H9 (cell line): ENCODE measurements at regions not wholly inside any gene's neighbourhood (a gene's known extent, or its start where the extent isn't known, plus 50 kb on each side); places are given as distances from the start of the nearest gene placed in this dataset.

Experiments
- DNase-seq: peaks from one replicate; pipeline ENCODE4 v3.0.0-alpha.2; 2017
- H2AFZ ChIP-seq: one replicate; pipeline ENCODE4 v1.6.1; 2013; ENCODE audit warnings: mild to moderate bottlenecking, low read length, control low read depth, moderate library complexity
- H2AK5ac ChIP-seq: 2 replicates; pipeline ENCODE4 v1.6.1; 2013; ENCODE audit warnings: low read length, control low read depth, mixed read lengths; ENCODE audit not compliant: insufficient read length
- H2BK120ac ChIP-seq: one replicate; pipeline ENCODE4 v1.6.1; 2013; ENCODE audit warnings: low read depth, mild to moderate bottlenecking, low read length, control low read depth, inconsistent platforms; ENCODE audit not compliant: poor library complexity, severe bottlenecking
- H2BK12ac ChIP-seq: 2 replicates; pipeline ENCODE4 v1.6.1; 2013; ENCODE audit warnings: low read length, control low read depth, mixed read lengths, low read depth; ENCODE audit not compliant: insufficient read length
- H2BK15ac ChIP-seq: 2 replicates; pipeline ENCODE4 v1.6.1; 2013; ENCODE audit warnings: low read depth, low read length, control low read depth
- H2BK20ac ChIP-seq: one replicate; pipeline ENCODE4 v1.6.1; 2013; ENCODE audit warnings: low read depth, mild to moderate bottlenecking, low read length, control low read depth, inconsistent platforms; ENCODE audit not compliant: poor library complexity, severe bottlenecking
- H2BK5ac ChIP-seq: 2 replicates; pipeline ENCODE4 v1.6.1; 2013; ENCODE audit warnings: low read length, control low read depth, mixed read lengths; ENCODE audit not compliant: insufficient read length
- H3K14ac ChIP-seq: 2 replicates; pipeline ENCODE4 v1.6.1; 2013; ENCODE audit warnings: low read length, control low read depth; ENCODE audit not compliant: insufficient read depth
- H3K18ac ChIP-seq: 2 replicates; pipeline ENCODE4 v1.6.1; 2013; ENCODE audit warnings: low read depth, mild to moderate bottlenecking, mixed read lengths, low read length, control low read depth; ENCODE audit not compliant: insufficient read length
- H3K23ac ChIP-seq: 2 replicates; pipeline ENCODE4 v1.6.1; 2013; ENCODE audit warnings: low read length, control low read depth, mixed read lengths, low read depth; ENCODE audit not compliant: insufficient read length
- H3K23me2 ChIP-seq: 2 replicates; pipeline ENCODE4 v1.6.1; 2013; ENCODE audit warnings: low read depth, mild to moderate bottlenecking, mixed read lengths, low read length, control low read depth; ENCODE audit not compliant: insufficient read length, poor library complexity, severe bottlenecking
- H3K27ac ChIP-seq: 2 replicates; pipeline ENCODE4 v1.5.1; 2013; ENCODE audit warnings: low read length, control low read depth, mixed read lengths, low read depth; ENCODE audit not compliant: insufficient read length
- H3K27me3 ChIP-seq: 2 replicates; pipeline ENCODE4 v1.6.1; 2013; ENCODE audit warnings: low read length, control low read depth, inconsistent platforms; ENCODE audit not compliant: insufficient read depth
- H3K4ac ChIP-seq: 2 replicates; pipeline ENCODE4 v1.6.1; 2013; ENCODE audit warnings: low read depth, mild to moderate bottlenecking, control low read depth, inconsistent platforms, low read length, moderate library complexity
- H3K4me1 ChIP-seq: 2 replicates; pipeline ENCODE4 v1.6.1; 2013; ENCODE audit warnings: low read length, control low read depth, inconsistent platforms; ENCODE audit not compliant: insufficient read depth
- H3K4me2 ChIP-seq: 2 replicates; pipeline ENCODE4 v1.6.1; 2013; ENCODE audit warnings: low read length, control low read depth, mixed read lengths; ENCODE audit not compliant: insufficient read length, insufficient read depth
- H3K56ac ChIP-seq: 2 replicates; pipeline ENCODE4 v1.6.1; 2013; ENCODE audit warnings: low read depth, mild to moderate bottlenecking, mixed read lengths, low read length, control low read depth; ENCODE audit not compliant: insufficient read length
- H3K79me1 ChIP-seq: 2 replicates; pipeline ENCODE4 v1.6.1; 2013; ENCODE audit warnings: low read depth, mild to moderate bottlenecking, moderate library complexity, low read length, control low read depth, inconsistent platforms; ENCODE audit not compliant: insufficient read depth, poor library complexity, severe bottlenecking
- H3K79me2 ChIP-seq: 2 replicates; pipeline ENCODE4 v1.6.1; 2013; ENCODE audit warnings: low read length, control low read depth, inconsistent platforms; ENCODE audit not compliant: insufficient read depth
- H3K9ac ChIP-seq: 2 replicates; pipeline ENCODE4 v1.6.1; 2013; ENCODE audit warnings: low read length, control low read depth, mixed read lengths; ENCODE audit not compliant: insufficient read length; ENCODE audit errors: extremely low read depth
- H3K9me3 ChIP-seq: one replicate; pipeline ENCODE4 v1.6.1; 2013; ENCODE audit warnings: low read depth, low read length, inconsistent platforms; ENCODE audit not compliant: control insufficient read depth
- H3T11ph ChIP-seq: one replicate; pipeline ENCODE4 v1.6.1; 2013; ENCODE audit warnings: mild to moderate bottlenecking, low read length, control low read depth, inconsistent platforms
- H4K20me1 ChIP-seq: one replicate; pipeline ENCODE4 v1.6.1; 2013; ENCODE audit not compliant: control insufficient read depth, insufficient read length, insufficient read depth
- H4K5ac ChIP-seq: 2 replicates; pipeline ENCODE4 v1.6.1; 2013; ENCODE audit warnings: low read depth, mild to moderate bottlenecking, mixed read lengths, low read length, control low read depth; ENCODE audit not compliant: insufficient read length
- H4K8ac ChIP-seq: replicated peaks from 2 replicates; pipeline ENCODE4 v1.6.1; 2013; ENCODE audit warnings: low read length, control low read depth, mixed read lengths, low read depth; ENCODE audit not compliant: insufficient read length
- H4K91ac ChIP-seq: 2 replicates; pipeline ENCODE4 v1.6.1; 2013; ENCODE audit warnings: low read depth, mild to moderate bottlenecking, moderate library complexity, mixed read lengths, low read length, control low read depth; ENCODE audit not compliant: insufficient read length
- H3K27ac Mint-ChIP-seq, 3 experiments: 2 replicates in 2 of 3; 3 replicates in 1 of 3; pipeline ENCODE4 v1.8.0; 2020 to 2021; ENCODE audit warnings: mixed read lengths in 3 of 3, mild to moderate bottlenecking in 1 of 3, moderate library complexity in 1 of 3
- H3K27me3 Mint-ChIP-seq: 2 replicates; pipeline ENCODE4 v1.8.0; 2021; ENCODE audit warnings: low read depth, mild to moderate bottlenecking, moderate library complexity, mixed read lengths
- H3K36me3 Mint-ChIP-seq, 3 experiments: 2 replicates in 2 of 3; 3 replicates in 1 of 3; pipeline ENCODE4 v1.8.0; 2020 to 2021; ENCODE audit warnings: low read depth in 3 of 3, mixed read lengths in 3 of 3; ENCODE audit not compliant: insufficient read depth in 1 of 3
- H3K4me1 Mint-ChIP-seq, 2 experiments: 2 replicates each; pipeline ENCODE4 v1.8.0; 2020; ENCODE audit warnings: mixed read lengths in 2 of 2
- H3K4me3 Mint-ChIP-seq, 2 experiments: 2 replicates in 1 of 2; 3 replicates in 1 of 2; pipeline ENCODE4 v1.8.0; 2020 to 2021; ENCODE audit warnings: mild to moderate bottlenecking in 2 of 2, mixed read lengths in 2 of 2, moderate library complexity in 1 of 2
- H3K9me3 Mint-ChIP-seq, 2 experiments: 2 replicates in 1 of 2; 3 replicates in 1 of 2; pipeline ENCODE4 v1.8.0; 2020; ENCODE audit warnings: mild to moderate bottlenecking in 2 of 2, mixed read lengths in 2 of 2, moderate library complexity in 1 of 2
- WGBS: extraction: QIAGEN DNeasy Blood & Tissue Kit; methylation state at CpG from one replicate; pipeline ENCODE4 v1.1.7; 2013; ENCODE audit warnings: missing lambda C conversion rate, low lambda C conversion rate, mixed read lengths; ENCODE audit not compliant: insufficient read length; ENCODE audit errors: extremely low coverage; 5-methylcytosine and 5-hydroxymethylcytosine counted together
- TF ChIP-seq, protein P1 (sequence below): fragments of 200-600 bp; sonication (generic); conservative IDR thresholded peaks from 3 replicates; pipeline ENCODE4 v1.8.0; 2021; ENCODE audit warnings: antibody characterized with exemption, mild to moderate bottlenecking

- TF ChIP-seq, protein P1, sequence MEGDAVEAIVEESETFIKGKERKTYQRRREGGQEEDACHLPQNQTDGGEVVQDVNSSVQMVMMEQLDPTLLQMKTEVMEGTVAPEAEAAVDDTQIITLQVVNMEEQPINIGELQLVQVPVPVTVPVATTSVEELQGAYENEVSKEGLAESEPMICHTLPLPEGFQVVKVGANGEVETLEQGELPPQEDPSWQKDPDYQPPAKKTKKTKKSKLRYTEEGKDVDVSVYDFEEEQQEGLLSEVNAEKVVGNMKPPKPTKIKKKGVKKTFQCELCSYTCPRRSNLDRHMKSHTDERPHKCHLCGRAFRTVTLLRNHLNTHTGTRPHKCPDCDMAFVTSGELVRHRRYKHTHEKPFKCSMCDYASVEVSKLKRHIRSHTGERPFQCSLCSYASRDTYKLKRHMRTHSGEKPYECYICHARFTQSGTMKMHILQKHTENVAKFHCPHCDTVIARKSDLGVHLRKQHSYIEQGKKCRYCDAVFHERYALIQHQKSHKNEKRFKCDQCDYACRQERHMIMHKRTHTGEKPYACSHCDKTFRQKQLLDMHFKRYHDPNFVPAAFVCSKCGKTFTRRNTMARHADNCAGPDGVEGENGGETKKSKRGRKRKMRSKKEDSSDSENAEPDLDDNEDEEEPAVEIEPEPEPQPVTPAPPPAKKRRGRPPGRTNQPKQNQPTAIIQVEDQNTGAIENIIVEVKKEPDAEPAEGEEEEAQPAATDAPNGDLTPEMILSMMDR = no peak; the same call in 2 of the 3 replicates
- Histone ChIP-seq H3K23me2 (no peaks in the 10 kb centered on the region), H2BK12ac (no peak overlapping the region), H3K18ac (no peak overlapping the region), H2BK120ac (no peak overlapping the region), H2AFZ (no peak overlapping the region), H2BK5ac (no peak overlapping the region), H3K4ac (no peak overlapping the region), H3K4me2 (no peak overlapping the region), H3K4me1 (no peaks in the 10 kb centered on the region), H2BK20ac (no peak overlapping the region), H3K27me3 (no peaks in the 10 kb centered on the region), H2AK5ac (no peak overlapping the region), H3K14ac (no peak overlapping the region), H2BK15ac (no peak overlapping the region), H3K9me3 (no peaks in the 10 kb centered on the region), H3K79me2 (no peaks in the 10 kb centered on the region), H3K79me1 (no peaks in the 10 kb centered on the region), H4K20me1 (no peaks in the 10 kb centered on the region), H3K9ac (no peak overlapping the region), H4K5ac (no peak overlapping the region), H3K56ac (no peak overlapping the region), H4K8ac (no peak overlapping the region), H3T11ph (no peak overlapping the region), H3K27ac (no peak overlapping the region), H3K23ac (no peak overlapping the region), H4K91ac (no peak overlapping the region)
- Mint-ChIP-seq H3K4me1 (peaks cover 0 to 3% of the 10 kb centered on the region in 2 experiments; a peak in 3 of 4 replicates), H3K4me3 (no peak overlapping the region), H3K9me3 (peaks cover 0 to 8% of the 10 kb centered on the region in 2 experiments; a peak in 3 of 5 replicates), H3K27ac (no peak overlapping the region), H3K36me3 (peaks cover 0 to 5% (median 0%) of the 10 kb centered on the region in 3 experiments; a peak in 1 of 7 replicates), H3K27me3 (no peaks in the 10 kb centered on the region)
- peak; percentile 50 for DNase-seq
- no CpG with 5 or more reads among the region's 5 CpGs for WGBS
These were observed 56.2 kb upstream of the PTPRG start for GRCh38 chr3:61505197-61505596.
